GM23248 (cell line): ENCODE measurements at regions not wholly inside any gene's neighbourhood (a gene's known extent, or its start where the extent isn't known, plus 50 kb on each side); places are given as distances from the start of the nearest gene placed in this dataset.
"Not testable (repeated sequence)": the region's sequence is repeated elsewhere in the genome, so short reads cannot be mapped to it uniquely, and the experiment has no call there.

Experiments used
- EZH2 ChIP-seq: fragments of 200-600 bp; sonication (generic); IDR thresholded peaks from 2 replicates; pipeline ENCODE4 v1.6.1; 2018; ENCODE audit warnings: antibody characterized with exemption, mild to moderate bottlenecking; ENCODE audit not compliant: insufficient read depth, poor library complexity, severe bottlenecking
- EZH2phosphoT487 ChIP-seq: fragments of 200-600 bp; sonication (generic); IDR thresholded peaks from 2 replicates; pipeline ENCODE4 v1.6.1; 2018; ENCODE audit warnings: antibody characterized with exemption, moderate library complexity, mild to moderate bottlenecking, low read depth; ENCODE audit not compliant: insufficient read depth

GRCh38 chr2:88802026-88802425 is 110.6 kb downstream of the RPIA start:
- not testable (repeated sequence) for TF ChIP-seq EZH2phosphoT487, EZH2
